ENCODE measurements at regions not wholly inside any gene's neighbourhood (a gene's known extent, or its start where the extent isn't known, plus 50 kb on each side); places are given as distances from the start of the nearest gene placed in this dataset.

DNA sequence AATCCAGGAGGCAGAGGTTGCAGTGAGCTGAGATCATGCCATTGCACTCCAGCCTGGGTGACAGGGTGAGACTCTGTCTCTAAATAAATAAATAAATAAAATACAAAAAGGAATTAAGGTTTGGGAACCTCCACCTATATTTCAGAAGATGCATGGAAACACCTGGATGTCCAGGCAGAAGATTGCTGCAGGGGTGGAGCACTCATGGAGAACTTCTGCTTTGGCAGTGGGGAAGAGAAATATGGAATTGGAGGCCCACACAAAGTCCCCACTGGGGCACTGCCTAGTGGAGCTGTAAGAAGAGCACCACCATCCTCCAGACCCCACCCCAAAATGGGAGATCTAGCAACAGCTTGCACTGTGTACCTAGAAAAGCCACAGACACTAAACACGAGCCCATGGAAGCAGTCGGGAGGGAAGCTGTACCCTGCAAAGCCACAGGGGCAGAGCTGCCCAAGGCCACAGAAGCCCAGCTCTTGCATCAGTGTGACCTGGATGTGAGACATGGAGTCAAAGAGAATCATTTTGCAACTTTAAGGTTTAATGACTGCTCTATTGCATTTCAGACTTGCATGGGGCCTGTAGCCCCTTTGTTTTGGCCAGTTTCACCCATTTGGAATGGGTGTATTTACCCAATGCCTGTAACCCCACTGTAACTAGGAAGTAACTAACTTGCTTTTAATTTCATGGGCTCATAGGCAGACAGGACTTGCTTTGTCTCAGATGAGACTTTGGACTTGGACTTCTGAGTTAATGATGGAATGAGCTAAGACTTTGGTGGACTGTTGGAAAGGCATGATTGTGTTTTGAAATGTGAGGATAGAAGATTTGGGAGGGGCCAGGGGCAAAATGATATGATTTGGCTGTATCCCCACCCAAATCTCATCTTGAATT is 265.3 kb downstream of the ZEB2 start:
- TF ChIP-seq, protein P1, sequence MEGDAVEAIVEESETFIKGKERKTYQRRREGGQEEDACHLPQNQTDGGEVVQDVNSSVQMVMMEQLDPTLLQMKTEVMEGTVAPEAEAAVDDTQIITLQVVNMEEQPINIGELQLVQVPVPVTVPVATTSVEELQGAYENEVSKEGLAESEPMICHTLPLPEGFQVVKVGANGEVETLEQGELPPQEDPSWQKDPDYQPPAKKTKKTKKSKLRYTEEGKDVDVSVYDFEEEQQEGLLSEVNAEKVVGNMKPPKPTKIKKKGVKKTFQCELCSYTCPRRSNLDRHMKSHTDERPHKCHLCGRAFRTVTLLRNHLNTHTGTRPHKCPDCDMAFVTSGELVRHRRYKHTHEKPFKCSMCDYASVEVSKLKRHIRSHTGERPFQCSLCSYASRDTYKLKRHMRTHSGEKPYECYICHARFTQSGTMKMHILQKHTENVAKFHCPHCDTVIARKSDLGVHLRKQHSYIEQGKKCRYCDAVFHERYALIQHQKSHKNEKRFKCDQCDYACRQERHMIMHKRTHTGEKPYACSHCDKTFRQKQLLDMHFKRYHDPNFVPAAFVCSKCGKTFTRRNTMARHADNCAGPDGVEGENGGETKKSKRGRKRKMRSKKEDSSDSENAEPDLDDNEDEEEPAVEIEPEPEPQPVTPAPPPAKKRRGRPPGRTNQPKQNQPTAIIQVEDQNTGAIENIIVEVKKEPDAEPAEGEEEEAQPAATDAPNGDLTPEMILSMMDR (IDR thresholded peaks at IDR 0.05 in 8 of 11, conservative IDR thresholded peaks at IDR 0.05 in 3 of 11): no peak
- no peak for TF ChIP-seq POLR2A (IDR thresholded peaks at IDR 0.05)
- TF ChIP-seq POLR2AphosphoS5 (IDR thresholded peaks at IDR 0.05): no peak

All from spleen (tissue), 7 donors.